Esophagus (tissue), 2 donors: ENCODE measurements at regions not wholly inside any gene's neighbourhood (a gene's known extent, or its start where the extent isn't known, plus 50 kb on each side); places are given as distances from the start of the nearest gene placed in this dataset.
"Not testable (repeated sequence)": the region's sequence is repeated elsewhere in the genome, so short reads cannot be mapped to it uniquely, and the experiment has no call there.

ENCODE experiments used
- H3K27ac ChIP-seq, 2 donors: one replicate each; pipeline ENCODE4 v1.5.1; 2013; ENCODE audit warnings: low read depth in 2 of 2, mild to moderate bottlenecking in 2 of 2, inconsistent platforms in 1 of 2, low read length in 1 of 2, moderate library complexity in 1 of 2
- H3K27me3 ChIP-seq, 2 donors: one replicate each; pipeline ENCODE4 v1.6.1; 2013; ENCODE audit warnings: low read length in 2 of 2, control low read depth in 1 of 2, mild to moderate bottlenecking in 1 of 2; ENCODE audit not compliant: insufficient read depth in 2 of 2, control insufficient read depth in 1 of 2
- H3K36me3 ChIP-seq, 2 donors: one replicate each; pipeline ENCODE4 v1.6.1; 2013; ENCODE audit warnings: low read length in 1 of 2; ENCODE audit not compliant: control insufficient read depth in 2 of 2, insufficient read depth in 2 of 2
- H3K4me1 ChIP-seq, 2 donors: one replicate each; pipeline ENCODE4 v1.6.1; 2013; ENCODE audit warnings: low read length in 1 of 2; ENCODE audit not compliant: control insufficient read depth in 2 of 2, insufficient read depth in 2 of 2
- H3K4me3 ChIP-seq, 2 donors: one replicate each; pipeline ENCODE4 v1.5.1; 2013; ENCODE audit warnings: low read length in 2 of 2, mild to moderate bottlenecking in 2 of 2, low read depth in 1 of 2, moderate library complexity in 1 of 2
- H3K9me3 ChIP-seq, 2 donors: one replicate each; pipeline ENCODE4 v1.6.1; 2013; ENCODE audit warnings: mild to moderate bottlenecking in 2 of 2, low read depth in 1 of 2, low read length in 1 of 2, moderate library complexity in 1 of 2; ENCODE audit not compliant: control insufficient read depth in 2 of 2, insufficient read depth in 1 of 2
- WGBS, 2 donors: extraction: QIAGEN DNeasy Blood & Tissue Kit; methylation state at CpG; one replicate each; pipeline ENCODE4 v1.1.7; 2013; 5-methylcytosine and 5-hydroxymethylcytosine counted together
- donor health status: healthy with polysubstance abuse.
- donor health status: Bipolar disorder and iron deficiency.

DNA sequence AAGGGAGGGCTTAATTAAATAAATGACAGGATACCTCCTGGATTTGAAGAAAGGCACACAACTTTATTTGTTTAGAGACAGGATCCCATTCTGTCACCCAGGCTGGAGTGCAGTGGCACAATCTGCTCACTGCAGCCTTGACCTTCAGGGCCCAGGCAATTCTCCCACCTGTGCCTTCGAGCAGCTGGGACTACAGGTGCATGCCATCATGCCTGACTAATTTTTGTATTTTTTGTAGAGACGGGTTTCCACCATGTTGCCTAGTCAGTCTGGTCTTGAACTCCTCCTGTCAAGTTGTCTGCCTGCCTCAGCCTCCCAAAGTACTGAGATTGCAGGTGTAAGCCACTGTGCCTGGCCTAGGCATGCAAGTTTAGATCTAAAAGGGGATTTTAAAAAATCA is 272.7 kb upstream of the MBL2 start:
- no peak overlapping the region for H3K4me3 ChIP-seq
- H3K27me3 ChIP-seq: no peaks in the 10 kb centered on the region
- WGBS, 2 donors: 58 to 63% methylated on average over 2 of the region's 2 CpGs
- H3K27ac ChIP-seq: no peak overlapping the region
- no peaks in the 10 kb centered on the region for H3K9me3 ChIP-seq
- H3K36me3 ChIP-seq: no peaks in the 10 kb centered on the region
- no peaks in the 10 kb centered on the region for H3K4me1 ChIP-seq

DNA sequence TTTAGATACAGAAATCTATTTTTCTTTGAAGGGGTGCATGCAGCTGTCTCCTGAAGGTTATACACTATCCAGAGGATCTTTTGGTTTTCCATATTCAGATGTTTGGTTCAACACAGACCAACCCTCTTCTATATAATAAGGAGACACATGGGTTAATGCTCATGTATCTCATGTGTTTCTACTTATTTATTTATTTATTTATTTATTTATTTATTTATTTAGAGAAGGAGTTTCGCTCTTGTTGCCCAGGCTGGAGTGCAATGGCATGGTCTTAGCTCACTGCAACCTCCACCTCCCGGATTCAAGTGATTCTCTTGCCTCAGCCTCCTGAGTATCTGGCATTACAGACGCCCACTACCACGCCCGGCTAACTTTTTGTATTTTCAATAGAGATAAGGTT is 263.2 kb upstream of the MBL2 start:
- not testable (repeated sequence) for H3K36me3 ChIP-seq, H3K4me1 ChIP-seq, H3K27ac ChIP-seq, H3K9me3 ChIP-seq, H3K27me3 ChIP-seq, H3K4me3 ChIP-seq
- WGBS, 2 donors: 81 to 89% methylated on average over 5 of the region's 5 CpGs

DNA sequence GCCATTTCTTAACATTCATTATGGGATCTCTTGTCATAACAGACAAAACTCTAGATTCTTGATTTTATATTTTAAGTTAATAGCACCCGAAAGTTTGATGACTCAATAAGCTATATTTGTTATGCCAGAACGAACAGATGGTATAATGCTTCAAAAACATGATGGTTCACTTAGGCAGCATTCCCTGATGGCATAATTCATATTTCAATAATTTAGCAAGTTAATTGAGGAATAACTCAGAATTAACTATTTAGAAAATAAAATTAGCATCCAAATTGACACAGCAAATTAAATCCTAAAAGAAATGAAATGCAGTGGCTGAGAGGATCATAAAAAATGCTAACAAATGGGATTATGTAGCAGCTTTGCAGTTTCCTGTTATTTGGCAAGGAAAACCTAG is 260.8 kb upstream of the MBL2 start:
- Histone ChIP-seq H3K27ac (no peak overlapping the region), H3K4me1 (no peaks in the 10 kb centered on the region), H3K4me3 (no peak overlapping the region), H3K27me3 (no peaks in the 10 kb centered on the region), H3K36me3 (no peaks in the 10 kb centered on the region), H3K9me3 (no peaks in the 10 kb centered on the region)
- WGBS, 2 donors: 71 to 75% methylated on average over 2 of the region's 2 CpGs

DNA sequence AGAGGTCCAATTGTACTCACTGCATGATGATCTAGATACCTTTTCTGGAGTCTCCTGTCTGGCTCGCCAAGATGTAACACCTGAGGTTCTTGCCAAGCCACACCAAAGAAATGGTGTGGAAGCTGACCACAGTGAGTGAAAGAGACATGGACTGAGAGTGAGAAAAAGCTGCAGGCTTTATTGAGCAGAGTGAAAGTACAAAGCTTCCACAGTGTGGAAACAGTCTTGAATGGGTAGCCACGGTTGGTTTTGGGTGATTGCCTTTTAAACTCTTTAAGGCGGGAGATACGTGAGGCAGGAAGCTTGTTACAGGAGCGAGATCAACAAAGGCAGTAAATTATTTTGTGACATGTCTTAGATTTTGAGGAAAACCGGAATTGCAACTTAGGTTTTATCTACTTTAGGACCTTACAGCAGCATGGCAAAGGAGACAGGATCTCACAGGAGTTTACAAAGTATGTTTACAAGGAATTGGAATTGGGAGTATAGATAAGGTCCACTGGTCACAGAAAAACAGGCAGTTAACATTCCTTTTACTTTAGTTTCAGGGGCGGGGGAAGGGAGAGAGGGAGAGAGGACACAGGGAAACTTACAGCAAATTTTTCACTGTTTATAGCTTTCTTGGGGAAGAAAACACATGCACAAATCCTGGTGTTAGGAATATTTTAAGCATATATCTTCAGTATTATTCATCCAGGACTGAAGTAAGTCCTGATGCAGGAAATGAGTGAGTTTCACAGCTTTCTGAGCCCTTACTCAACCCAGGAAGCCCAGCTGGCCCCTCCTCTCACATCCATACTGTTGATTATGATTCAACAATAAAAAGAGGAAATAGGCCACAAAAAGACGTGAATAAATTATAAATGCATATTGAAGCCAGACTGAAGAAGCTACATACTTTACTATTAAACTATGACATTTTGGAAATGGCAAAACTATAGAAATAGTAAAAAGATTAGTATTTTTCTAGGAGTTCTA is 257.6 kb upstream of the MBL2 start:
- not testable (repeated sequence) for H3K27ac ChIP-seq, H3K36me3 ChIP-seq, H3K4me3 ChIP-seq, H3K27me3 ChIP-seq, H3K4me1 ChIP-seq, H3K9me3 ChIP-seq
- 26 to 30% methylated on average over 8 of the region's 8 CpGs for WGBS, 2 donors

DNA sequence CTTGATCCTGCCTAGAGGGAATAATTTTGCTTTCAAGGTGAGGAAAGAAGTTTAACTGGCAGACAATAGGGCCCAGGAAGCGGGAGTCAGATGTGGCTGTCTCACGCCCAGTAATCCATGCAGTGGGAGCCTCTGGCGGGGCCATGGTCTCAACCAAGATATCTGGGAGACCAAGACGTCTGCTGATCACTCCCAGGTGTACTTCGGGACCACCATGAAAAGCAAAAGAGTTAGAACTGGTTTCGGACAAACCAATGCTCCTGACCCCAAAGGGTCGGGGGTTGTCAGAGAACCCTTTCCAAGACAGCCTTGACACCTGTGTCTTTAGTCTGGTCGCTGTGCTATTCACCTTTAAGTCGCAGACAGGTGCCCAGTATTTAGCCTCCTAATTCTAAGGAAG is 256.9 kb upstream of the MBL2 start:
- Histone ChIP-seq H3K9me3 (no peaks in the 10 kb centered on the region), H3K4me1 (no peaks in the 10 kb centered on the region), H3K36me3 (no peaks in the 10 kb centered on the region), H3K27ac (no peak overlapping the region), H3K27me3 (no peaks in the 10 kb centered on the region), H3K4me3 (no peak overlapping the region)
- 85 to 86% methylated on average over 9 of the region's 9 CpGs for WGBS, 2 donors

DNA sequence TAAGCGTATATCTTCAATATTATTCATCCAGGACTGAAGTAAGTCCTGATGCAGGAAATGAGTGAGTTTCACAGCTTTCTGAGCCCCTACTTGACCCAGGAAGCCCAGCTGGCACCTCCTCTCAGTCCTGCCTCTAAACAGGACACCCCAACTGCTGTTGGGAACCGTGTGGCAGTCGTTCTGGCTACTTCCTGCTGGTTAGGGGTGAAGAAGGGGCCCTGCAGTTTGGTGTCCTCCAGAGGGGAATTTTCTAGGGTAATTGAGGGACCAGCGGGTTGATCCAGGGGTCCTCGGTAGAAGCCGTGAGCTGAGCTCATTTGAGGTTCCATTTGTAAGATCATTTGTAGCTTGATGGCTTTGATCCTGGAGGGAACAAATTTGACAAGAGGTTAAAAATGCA is 253.2 kb upstream of the MBL2 start:
- not testable (repeated sequence) for H3K4me1 ChIP-seq, H3K4me3 ChIP-seq, H3K36me3 ChIP-seq, H3K27me3 ChIP-seq, H3K9me3 ChIP-seq, H3K27ac ChIP-seq
- 66 to 69% methylated on average over 6 of the region's 6 CpGs for WGBS, 2 donors

DNA sequence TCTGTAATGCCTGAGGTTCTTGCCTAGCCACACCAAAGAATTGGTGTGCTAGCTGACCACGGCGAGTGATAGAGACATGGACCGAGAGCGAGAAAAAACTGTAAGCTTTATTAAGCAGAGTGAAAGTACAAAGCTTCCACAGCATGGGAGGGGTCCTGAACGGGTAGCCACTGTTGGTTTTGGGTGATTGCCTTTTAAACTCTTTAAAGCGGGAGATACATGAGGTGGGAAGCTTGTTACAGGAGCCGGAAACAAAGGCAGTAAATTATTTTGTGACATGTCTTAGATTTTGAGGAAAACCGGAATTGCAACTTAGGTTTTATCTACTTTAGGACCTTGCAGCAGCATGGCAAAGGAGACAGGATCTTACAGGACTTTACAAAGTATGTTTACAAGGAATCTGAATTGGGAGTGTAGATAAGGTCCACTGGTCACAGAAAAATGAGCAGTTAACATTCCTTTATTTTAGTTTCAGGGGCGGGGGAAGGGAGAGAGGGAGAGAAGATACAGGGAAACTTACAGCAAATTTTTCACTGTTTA is 252.7 kb upstream of the MBL2 start:
- Histone ChIP-seq H3K4me3 (peak overlapping the region in 1 of 2 donors; percentile 36), H3K36me3 (no peaks in the 10 kb centered on the region), H3K27ac (no peak overlapping the region), H3K4me1 (peaks cover 0 to 3% of the 10 kb centered on the region in 2 donors), H3K9me3 (no peaks in the 10 kb centered on the region), H3K27me3 (no peaks in the 10 kb centered on the region)
- 5 to 10% methylated on average over 9 of the region's 9 CpGs for WGBS, 2 donors

DNA sequence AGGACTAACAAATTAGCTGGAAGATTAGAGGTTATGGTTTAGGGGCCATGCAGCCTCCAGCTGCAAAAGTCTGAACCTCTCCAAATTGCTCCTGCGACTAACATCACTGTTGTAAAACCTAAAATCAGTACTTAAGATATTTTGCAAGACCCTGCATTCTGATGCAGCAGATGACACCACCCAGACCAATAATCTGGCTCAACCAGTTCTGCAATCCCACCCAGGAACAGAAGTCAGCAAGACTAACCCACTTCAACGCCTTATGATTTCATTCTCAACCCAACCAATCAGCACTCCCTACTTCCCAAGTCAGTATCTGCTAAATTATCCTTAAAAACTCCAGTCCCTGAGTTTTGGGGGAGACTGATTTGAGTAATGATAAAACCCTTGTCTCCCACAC is 250.8 kb upstream of the MBL2 start:
- Histone ChIP-seq H3K4me3 (no peak overlapping the region), H3K27me3 (no peaks in the 10 kb centered on the region), H3K9me3 (no peaks in the 10 kb centered on the region), H3K36me3 (no peaks in the 10 kb centered on the region), H3K4me1 (peaks cover 0 to 3% of the 10 kb centered on the region in 2 donors), H3K27ac (no peak overlapping the region)
- 69 to 74% methylated on average over 2 of the region's 2 CpGs for WGBS, 2 donors

DNA sequence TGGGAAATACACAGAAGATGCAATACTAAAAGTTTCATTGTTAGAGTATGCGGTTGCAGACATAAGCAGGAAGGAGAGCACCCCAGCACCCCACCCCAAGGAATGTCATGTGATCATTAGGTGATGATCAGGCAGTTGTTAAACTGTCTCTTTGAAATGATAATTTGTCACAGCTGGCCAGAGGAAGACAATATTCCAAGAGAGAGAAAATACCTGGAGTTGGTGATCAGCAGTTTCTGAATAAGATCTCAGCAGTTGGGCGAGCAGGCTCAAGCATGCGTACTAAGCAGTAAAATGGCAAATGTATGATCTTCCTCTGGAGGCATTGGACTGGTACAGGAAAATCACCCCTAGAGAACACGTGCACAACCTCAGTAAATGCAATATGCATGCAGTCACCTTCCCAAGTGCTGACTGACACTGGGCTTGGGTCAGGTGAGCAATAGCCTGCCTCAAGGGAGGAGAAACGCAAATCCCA is 250.1 kb upstream of the MBL2 start:
- WGBS, 2 donors: 79 to 85% methylated on average over 5 of the region's 5 CpGs
- H3K27ac ChIP-seq: no peak overlapping the region
- H3K4me1 ChIP-seq: peaks cover 0 to 3% of the 10 kb centered on the region in 2 donors

More for the DNA sequence above, 250.1 kb upstream of the MBL2 start:
- H3K36me3 ChIP-seq: no peaks in the 10 kb centered on the region
- no peaks in the 10 kb centered on the region for H3K9me3 ChIP-seq
- H3K27me3 ChIP-seq: no peaks in the 10 kb centered on the region
- no peak overlapping the region for H3K4me3 ChIP-seq
